Activated CD4-positive, alpha-beta T cell treated with anti-CD3 and anti-CD28 coated beads, Interleukin-2, amount 10 ng/mL, durations not matched to agents 7 days and 5 days (primary cell): ENCODE measurements at regions not wholly inside any gene's neighbourhood (a gene's known extent, or its start where the extent isn't known, plus 50 kb on each side); places are given as distances from the start of the nearest gene placed in this dataset.
"Not testable (repeated sequence)": the region's sequence is repeated elsewhere in the genome, so short reads cannot be mapped to it uniquely, and the experiment has no call there.

Experiments
- CTCF ChIA-PET: fragments of 350-600 bp; sonication (Branson Sonifier 250); formaldehyde crosslinking; loops from one replicate; lab custom pipeline; 2021; ENCODE audit warnings: antibody characterized with exemption; lab: Charles Lee
- POLR2A ChIA-PET: fragments of 350-600 bp; sonication (Branson Sonifier 250); formaldehyde crosslinking; loops from one replicate; lab custom pipeline; 2021; ENCODE audit warnings: antibody characterized with exemption; lab: Charles Lee
- DNase-seq: peaks from one replicate; pipeline ENCODE4 v3.0.0-alpha.2; 2020
- H3K27ac Mint-ChIP-seq: one replicate; pipeline ENCODE4 v1.8.0; 2021; ENCODE audit warnings: mild to moderate bottlenecking, moderate library complexity, mixed read lengths
- H3K27me3 Mint-ChIP-seq: one replicate; pipeline ENCODE4 v1.8.0; 2021; ENCODE audit warnings: mixed read lengths
- H3K36me3 Mint-ChIP-seq: one replicate; pipeline ENCODE4 v1.8.0; 2021; ENCODE audit warnings: low read depth, mixed read lengths
- H3K4me1 Mint-ChIP-seq: one replicate; pipeline ENCODE4 v1.8.0; 2021; ENCODE audit warnings: mixed read lengths
- H3K4me3 Mint-ChIP-seq: one replicate; pipeline ENCODE4 v1.8.0; 2021; ENCODE audit warnings: mild to moderate bottlenecking, moderate library complexity, mixed read lengths
- H3K9me3 Mint-ChIP-seq: one replicate; pipeline ENCODE4 v1.8.0; 2021; ENCODE audit warnings: mixed read lengths

- Mint-ChIP-seq H3K9me3 (no peaks in the 10 kb centered on the region), H3K27ac (no peak overlapping the region), H3K36me3 (no peaks in the 10 kb centered on the region), H3K4me3 (no peak overlapping the region), H3K4me1 (no peaks in the 10 kb centered on the region), H3K27me3 (no peaks in the 10 kb centered on the region)
- CTCF ChIA-PET: no interaction called here
- DNase-seq: no peak
- POLR2A ChIA-PET: no interaction called here
Observed at GRCh38 chr18:68186039-68186438, 528.9 kb downstream of the TMX3 start.

GRCh38 chr18:68181956-68182355 lies 533.0 kb downstream of the TMX3 start:
- H3K9me3 Mint-ChIP-seq: no peaks in the 10 kb centered on the region
- ChIA-PET CTCF (no interaction called here), POLR2A (no interaction called here)
- DNase-seq: no peak
- H3K4me1 Mint-ChIP-seq: no peaks in the 10 kb centered on the region
- no peak overlapping the region for H3K27ac Mint-ChIP-seq
- no peak overlapping the region for H3K4me3 Mint-ChIP-seq
- no peaks in the 10 kb centered on the region for H3K27me3 Mint-ChIP-seq
- H3K36me3 Mint-ChIP-seq: no peaks in the 10 kb centered on the region

- H3K36me3 Mint-ChIP-seq: no peaks in the 10 kb centered on the region
- no peak overlapping the region for H3K4me3 Mint-ChIP-seq
- H3K27me3 Mint-ChIP-seq: no peaks in the 10 kb centered on the region
- DNase-seq: no peak
- ChIA-PET CTCF (no interaction called here), POLR2A (no interaction called here)
- H3K9me3 Mint-ChIP-seq: no peaks in the 10 kb centered on the region
- H3K27ac Mint-ChIP-seq: no peak overlapping the region
- H3K4me1 Mint-ChIP-seq: no peaks in the 10 kb centered on the region
Observed at GRCh38 chr18:68179811-68180210, 535.1 kb downstream of the TMX3 start.

- no peaks in the 10 kb centered on the region for H3K9me3 Mint-ChIP-seq
- POLR2A ChIA-PET: no interaction called here
- H3K4me3 Mint-ChIP-seq: no peak overlapping the region
- DNase-seq: no peak
- H3K36me3 Mint-ChIP-seq: no peaks in the 10 kb centered on the region
- CTCF ChIA-PET: no interaction called here
- H3K27me3 Mint-ChIP-seq: no peaks in the 10 kb centered on the region
- H3K4me1 Mint-ChIP-seq: no peaks in the 10 kb centered on the region
- H3K27ac Mint-ChIP-seq: no peak overlapping the region
Observed at GRCh38 chr18:68178921-68179320, 536.0 kb downstream of the TMX3 start.

- Mint-ChIP-seq H3K9me3 (no peaks in the 10 kb centered on the region), H3K4me3 (no peak overlapping the region), H3K27ac (no peak overlapping the region), H3K36me3 (no peaks in the 10 kb centered on the region), H3K4me1 (no peaks in the 10 kb centered on the region), H3K27me3 (no peaks in the 10 kb centered on the region)
- ChIA-PET CTCF (no interaction called here), POLR2A (no interaction called here)
- DNase-seq: no peak
Observed at GRCh38 chr18:68177807-68178702, 536.9 kb downstream of the TMX3 start.

GRCh38 chr18:68176901-68177300 lies 538.0 kb downstream of the TMX3 start:
- H3K27me3 Mint-ChIP-seq: no peaks in the 10 kb centered on the region

GRCh38 chr18:68172842-68173549 lies 541.9 kb downstream of the TMX3 start:
- DNase-seq: no peak
- Mint-ChIP-seq H3K27ac (no peak overlapping the region), H3K27me3 (no peaks in the 10 kb centered on the region), H3K4me1 (no peaks in the 10 kb centered on the region), H3K36me3 (no peaks in the 10 kb centered on the region), H3K9me3 (no peaks in the 10 kb centered on the region), H3K4me3 (no peak overlapping the region)
- ChIA-PET POLR2A (no interaction called here), CTCF (no interaction called here)

More at GRCh38 chr18:68176901-68177300, 538.0 kb downstream of the TMX3 start:
- ChIA-PET POLR2A (interaction anchor here (0.7 kb wide), 1 partner anchor 19 kb away, joined by 3 read pairs; no protein-coding TSS in a partner anchor), CTCF (no interaction called here)
- no peaks in the 10 kb centered on the region for H3K4me1 Mint-ChIP-seq
- H3K27ac Mint-ChIP-seq: no peak overlapping the region
- no peak for DNase-seq
- H3K36me3 Mint-ChIP-seq: no peaks in the 10 kb centered on the region
- H3K4me3 Mint-ChIP-seq: no peak overlapping the region
- no peaks in the 10 kb centered on the region for H3K9me3 Mint-ChIP-seq

- Mint-ChIP-seq H3K4me1 (no peaks in the 10 kb centered on the region), H3K27me3 (no peaks in the 10 kb centered on the region), H3K36me3 (no peaks in the 10 kb centered on the region), H3K27ac (no peak overlapping the region), H3K9me3 (no peaks in the 10 kb centered on the region), H3K4me3 (no peak overlapping the region)
- no peak for DNase-seq
- CTCF ChIA-PET: no interaction called here
- POLR2A ChIA-PET: no interaction called here
Observed at GRCh38 chr18:68164909-68165308, 550.0 kb downstream of the TMX3 start.

GRCh38 chr18:68153821-68154220 lies 561.1 kb downstream of the TMX3 start:
- H3K27ac Mint-ChIP-seq, H3K4me3 Mint-ChIP-seq, H3K27me3 Mint-ChIP-seq, H3K9me3 Mint-ChIP-seq, H3K4me1 Mint-ChIP-seq, POLR2A ChIA-PET, H3K36me3 Mint-ChIP-seq, DNase-seq: not testable (repeated sequence)
- CTCF ChIA-PET: interaction anchor here (0.7 kb wide), 1 partner anchor 638 kb away, joined by 3 read pairs; no protein-coding TSS in a partner anchor

GRCh38 chr18:68152770-68153169 lies 562.1 kb downstream of the TMX3 start:
- CTCF ChIA-PET: no interaction called here
- H3K4me1 Mint-ChIP-seq: no peaks in the 10 kb centered on the region

GRCh38 chr18:68150961-68151360 lies 563.9 kb downstream of the TMX3 start:
- H3K4me1 Mint-ChIP-seq: no peaks in the 10 kb centered on the region
- no peaks in the 10 kb centered on the region for H3K9me3 Mint-ChIP-seq
- no peak overlapping the region for H3K4me3 Mint-ChIP-seq
- DNase-seq: no peak
- H3K27me3 Mint-ChIP-seq: no peaks in the 10 kb centered on the region
- CTCF ChIA-PET: no interaction called here
- no peaks in the 10 kb centered on the region for H3K36me3 Mint-ChIP-seq
- no peak overlapping the region for H3K27ac Mint-ChIP-seq
- POLR2A ChIA-PET: no interaction called here

More at GRCh38 chr18:68152770-68153169, 562.1 kb downstream of the TMX3 start:
- no peaks in the 10 kb centered on the region for H3K27me3 Mint-ChIP-seq
- no peak overlapping the region for H3K4me3 Mint-ChIP-seq
- H3K9me3 Mint-ChIP-seq: no peaks in the 10 kb centered on the region
- H3K27ac Mint-ChIP-seq: no peak overlapping the region
- POLR2A ChIA-PET: no interaction called here
- H3K36me3 Mint-ChIP-seq: no peaks in the 10 kb centered on the region
- no peak for DNase-seq

- CTCF ChIA-PET: interaction anchor here (0.8 kb wide), 1 partner anchor 27 kb away, joined by 3 read pairs; no protein-coding TSS in a partner anchor
- no peak for DNase-seq
- no peak overlapping the region for H3K27ac Mint-ChIP-seq
- H3K4me1 Mint-ChIP-seq: no peaks in the 10 kb centered on the region
- POLR2A ChIA-PET: no interaction called here
- no peaks in the 10 kb centered on the region for H3K36me3 Mint-ChIP-seq
- no peak overlapping the region for H3K4me3 Mint-ChIP-seq
- no peaks in the 10 kb centered on the region for H3K9me3 Mint-ChIP-seq
- H3K27me3 Mint-ChIP-seq: no peaks in the 10 kb centered on the region
Observed at GRCh38 chr18:68148863-68149262, 566.0 kb downstream of the TMX3 start.

- no peaks in the 10 kb centered on the region for H3K27me3 Mint-ChIP-seq
- CTCF ChIA-PET: no interaction called here
- POLR2A ChIA-PET: no interaction called here
- H3K4me3 Mint-ChIP-seq: no peak overlapping the region
- H3K36me3 Mint-ChIP-seq: no peaks in the 10 kb centered on the region
- no peaks in the 10 kb centered on the region for H3K4me1 Mint-ChIP-seq
- H3K27ac Mint-ChIP-seq: no peak overlapping the region
- no peak for DNase-seq
- no peaks in the 10 kb centered on the region for H3K9me3 Mint-ChIP-seq
Observed at GRCh38 chr18:68147728-68148127, 567.2 kb downstream of the TMX3 start.
